Activated naive CD8-positive, alpha-beta T cell treated with anti-CD3 and anti-CD28 coated beads, Interleukin-2, amount 50 U/mL, for 16 hours (primary cell): ENCODE measurements at regions not wholly inside any gene's neighbourhood (a gene's known extent, or its start where the extent isn't known, plus 50 kb on each side); places are given as distances from the start of the nearest gene placed in this dataset.

Source experiments
- DNase-seq: peaks from one replicate; pipeline ENCODE4 v3.0.0-alpha.2; 2020; ENCODE audit warnings: low read depth, low spot score

- no peak for DNase-seq
Measured at GRCh38 chr2:239765076-239765845, 259.9 kb downstream of the NDUFA10 start.

- DNase-seq = no peak
Measured at GRCh38 chr2:239763433-239764097, 261.6 kb downstream of the NDUFA10 start.

DNA sequence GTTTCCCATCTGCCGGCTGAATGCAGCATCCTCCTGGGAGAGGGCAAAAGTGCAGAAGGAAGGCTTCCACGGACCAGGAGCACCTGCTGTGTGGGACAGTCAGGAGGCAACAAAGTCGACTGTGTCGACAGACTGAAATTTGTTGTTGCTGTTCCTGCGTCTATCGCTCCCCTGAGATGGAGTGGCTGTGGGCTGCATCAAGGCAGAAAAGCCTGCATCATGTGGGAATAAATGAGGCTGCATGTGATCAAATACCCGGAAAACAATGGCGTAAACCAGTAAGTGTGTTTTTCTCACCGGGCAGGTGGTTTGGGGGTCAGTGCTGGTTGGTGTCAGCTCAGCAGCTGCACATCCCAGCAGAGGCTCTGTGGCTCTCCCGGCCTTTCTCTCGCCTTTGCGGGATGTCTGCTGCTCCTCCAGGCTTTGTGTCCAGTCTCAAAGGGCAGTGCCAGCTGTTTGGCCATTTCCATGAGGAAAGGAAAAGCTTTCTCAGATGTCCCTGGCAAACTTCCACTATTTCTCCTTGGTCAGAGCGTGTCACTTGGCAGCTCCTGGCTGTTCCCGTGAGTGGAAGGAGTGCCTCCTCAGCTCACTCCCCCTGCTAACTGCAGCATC lies 262.4 kb downstream of the NDUFA10 start:
- no peak for DNase-seq

GRCh38 chr2:239762106-239762505 lies 263.0 kb downstream of the NDUFA10 start:
- DNase-seq = no peak

GRCh38 chr2:239760596-239760995 lies 264.5 kb downstream of the NDUFA10 start:
- no peak for DNase-seq

DNA sequence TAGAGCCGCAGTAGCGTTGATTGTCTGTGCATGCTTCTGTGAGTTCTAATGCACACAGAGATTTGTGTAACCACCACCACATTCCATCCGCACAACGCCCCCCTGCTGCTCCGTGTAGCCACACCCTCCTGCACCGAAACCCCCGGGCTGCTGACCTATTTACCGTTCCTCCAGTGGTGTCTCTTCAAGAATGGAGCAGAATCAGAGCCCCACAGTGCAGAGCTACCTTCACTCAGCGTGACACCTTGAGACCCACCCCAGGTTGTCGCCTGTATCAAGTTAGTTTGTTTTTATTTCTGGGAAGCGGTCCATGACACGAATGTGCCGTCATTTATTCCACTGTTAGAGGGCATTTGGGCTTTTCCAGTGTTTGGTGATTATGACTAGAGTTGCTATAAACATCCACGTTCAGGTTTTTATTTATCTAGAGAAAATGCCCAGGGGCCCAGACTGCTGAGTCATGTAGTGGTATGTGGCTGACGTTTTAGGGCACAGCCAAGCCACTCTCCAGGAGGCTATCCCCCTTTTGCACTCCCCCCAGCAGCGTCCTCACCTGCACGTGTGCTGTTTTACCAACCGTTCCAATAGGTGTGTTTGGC lies 266.8 kb downstream of the NDUFA10 start:
- DNase-seq = no peak

DNA sequence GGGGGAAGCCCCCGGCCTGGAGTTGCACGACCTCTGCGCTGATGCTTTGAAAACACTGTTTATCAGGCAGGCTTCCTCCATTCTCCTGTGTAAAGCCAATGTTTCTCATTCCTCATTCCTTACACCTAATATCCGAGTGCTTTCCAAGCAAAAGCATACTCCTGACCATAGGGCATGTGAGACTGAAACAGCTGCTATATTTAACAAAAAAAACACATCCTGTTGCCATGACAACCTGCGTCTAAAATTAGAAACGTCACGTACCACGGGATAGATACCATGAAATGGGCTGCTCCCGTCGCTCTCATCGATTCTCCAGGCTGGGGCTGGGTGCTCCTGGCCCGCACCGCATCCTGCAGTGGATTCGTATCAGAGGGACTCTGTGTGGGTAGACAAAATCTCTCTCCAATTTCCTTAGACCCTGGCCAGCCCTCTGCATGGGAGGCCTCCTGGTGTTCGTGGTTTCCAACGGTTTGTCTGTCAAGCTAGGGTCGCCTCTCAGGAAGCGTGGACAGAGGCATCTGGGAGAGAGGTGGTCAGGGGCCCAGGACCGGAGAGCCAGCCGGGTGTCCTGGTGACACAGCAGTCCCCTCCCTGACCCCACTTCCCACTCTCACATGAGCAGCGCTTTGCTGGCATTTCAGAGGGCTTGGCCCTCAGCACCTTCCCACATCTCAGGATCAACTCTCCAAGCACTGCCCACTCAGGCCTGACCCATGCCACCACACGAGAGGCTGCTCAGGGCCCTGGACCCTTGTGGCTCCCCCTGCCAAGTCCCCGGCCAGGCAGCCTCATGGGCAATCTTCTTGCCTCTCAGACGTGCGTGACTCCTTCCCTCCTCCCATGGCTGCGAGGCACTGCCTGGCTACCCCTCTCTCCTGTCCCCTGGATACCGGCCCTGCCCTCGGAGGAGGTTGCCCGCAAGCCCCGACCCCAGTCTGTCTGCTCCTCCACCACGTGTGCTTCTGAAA lies 268.1 kb downstream of the NDUFA10 start:
- no peak for DNase-seq

DNA sequence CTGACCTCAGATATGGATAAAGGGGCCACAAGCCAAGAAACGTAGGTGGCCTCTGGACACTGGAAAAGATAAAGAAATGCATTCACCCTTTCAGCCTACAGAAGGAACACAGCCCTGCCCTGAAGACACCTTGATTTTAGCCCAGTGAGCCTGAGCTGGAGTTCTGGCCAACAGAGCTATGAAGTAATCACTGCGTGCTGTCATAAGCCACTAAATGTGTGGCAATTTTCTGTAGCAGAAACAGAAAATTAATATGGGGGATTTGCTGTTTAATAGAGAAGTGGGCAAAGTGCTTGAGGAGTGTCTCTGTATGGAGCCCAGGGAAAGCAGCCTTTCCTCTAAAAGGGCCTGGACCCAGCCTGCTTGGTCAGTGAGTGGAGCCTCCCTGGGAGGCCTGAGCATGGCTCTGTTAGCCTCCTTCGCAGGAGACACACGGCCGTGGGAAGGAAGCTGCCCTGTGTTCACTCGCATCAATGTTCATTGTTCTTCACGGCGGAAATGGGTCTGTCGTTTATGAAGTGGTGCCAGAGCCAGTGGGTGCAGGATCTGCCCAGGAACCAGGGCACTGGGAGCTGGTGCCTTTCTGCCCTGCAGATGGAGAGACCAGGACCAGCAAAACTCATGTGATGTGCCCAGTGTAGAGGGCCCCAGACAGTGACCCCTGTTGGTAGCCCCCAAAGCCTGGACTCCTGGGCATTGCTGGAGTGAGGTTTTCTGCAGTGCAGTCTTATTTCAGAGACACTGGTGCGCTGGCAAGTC lies 268.9 kb downstream of the NDUFA10 start:
- DNase-seq = no peak

DNA sequence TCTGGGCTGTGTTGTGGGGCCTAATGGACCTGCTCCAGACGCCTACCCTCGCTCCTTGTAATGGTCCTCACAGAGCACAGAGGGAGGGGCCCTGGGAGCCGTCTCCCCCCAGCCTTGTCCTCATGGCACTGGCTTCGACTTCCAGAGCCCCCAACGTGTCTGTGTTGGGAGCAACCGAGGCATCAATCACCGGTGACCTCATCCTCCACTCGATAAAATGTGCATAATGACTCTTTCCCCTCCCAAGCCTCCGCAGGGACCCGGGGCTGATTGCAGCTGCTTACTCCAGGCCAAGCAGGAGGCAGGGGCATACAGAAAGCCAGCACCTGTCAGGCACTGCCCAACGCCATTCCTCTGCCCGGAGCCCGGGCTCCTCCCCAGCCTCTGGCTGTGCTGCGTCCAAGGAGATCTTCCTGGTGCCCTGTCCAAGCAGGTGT lies 271.7 kb downstream of the NDUFA10 start:
- DNase-seq = no peak

- no peak for DNase-seq
Measured at GRCh38 chr2:239752951-239753350, 272.2 kb downstream of the NDUFA10 start.

DNA sequence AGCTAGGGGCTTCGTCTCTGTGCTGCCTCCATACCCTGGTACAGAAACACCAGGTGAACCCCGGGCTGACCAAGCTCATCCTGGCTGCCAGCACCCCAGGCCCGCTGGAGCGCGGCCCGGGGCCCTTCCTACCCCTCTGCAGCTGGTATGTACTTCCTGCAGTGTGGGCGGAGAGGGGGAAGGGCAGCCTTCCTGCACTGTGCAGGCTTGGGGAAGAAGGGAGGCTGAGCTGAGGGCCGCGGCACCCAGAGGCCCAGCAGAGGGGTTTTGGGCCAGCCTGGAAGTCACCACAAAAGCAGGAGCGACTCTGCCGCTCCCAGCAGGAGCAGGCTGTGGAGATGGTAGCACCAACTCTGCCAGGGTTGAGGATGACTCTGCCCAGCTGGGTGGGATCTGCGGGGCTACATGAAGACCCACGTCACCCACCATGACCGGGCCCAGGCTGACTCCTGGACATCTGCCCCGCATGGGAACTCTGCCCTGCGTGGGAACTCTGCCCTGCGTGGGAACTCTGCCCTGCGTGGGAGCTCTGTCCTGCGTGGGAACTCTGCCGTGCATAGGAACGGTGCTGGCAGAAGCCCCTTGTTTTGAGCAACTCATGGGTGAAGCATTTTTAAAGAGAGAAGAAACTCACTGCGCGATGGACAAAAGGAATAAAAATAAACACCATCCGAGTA lies 273.3 kb downstream of the NDUFA10 start:
- no peak for DNase-seq

DNA sequence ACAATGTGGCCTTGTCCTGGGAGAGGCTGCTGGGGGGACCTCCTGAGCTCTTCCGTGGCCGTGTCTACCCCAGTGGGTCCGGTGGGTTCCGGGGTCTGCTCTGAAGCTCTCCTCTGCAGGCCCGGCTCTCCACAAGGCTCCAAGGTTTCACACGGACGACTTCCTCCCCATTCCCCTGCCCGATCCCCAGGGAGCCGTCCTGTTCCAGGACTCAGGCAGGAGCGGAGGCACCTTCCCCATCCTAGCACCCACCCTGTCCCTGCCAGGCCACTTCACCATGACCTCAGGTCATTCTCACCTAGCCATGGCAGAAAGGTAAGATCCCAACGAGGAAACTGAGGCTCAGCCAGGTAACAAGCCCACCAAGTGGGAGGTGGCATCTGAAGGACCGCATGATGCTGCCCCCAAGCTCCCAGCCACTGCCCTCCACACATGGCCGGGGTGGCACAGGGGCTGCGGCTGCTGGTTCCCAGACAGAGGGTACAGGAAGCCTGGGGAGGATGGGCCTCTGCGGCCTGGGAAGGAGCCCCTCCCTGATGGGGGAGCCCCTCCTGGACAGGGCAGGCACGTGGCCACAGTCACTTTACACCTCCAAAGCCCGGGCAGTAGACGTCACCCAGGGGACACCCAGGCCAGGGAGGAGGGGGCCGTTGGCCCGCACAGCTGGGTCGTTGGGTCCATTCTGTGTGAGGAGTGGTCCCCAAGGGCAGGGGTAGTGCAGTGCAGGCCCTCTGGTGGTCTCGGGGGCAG lies 274.0 kb downstream of the NDUFA10 start:
- DNase-seq = no peak

GRCh38 chr2:239750045-239750835 lies 274.9 kb downstream of the NDUFA10 start:
- no peak for DNase-seq

- DNase-seq = no peak
Measured at GRCh38 chr2:239749272-239749873, 275.8 kb downstream of the NDUFA10 start.

GRCh38 chr2:239748811-239749210 lies 276.3 kb downstream of the NDUFA10 start:
- no peak for DNase-seq

DNA sequence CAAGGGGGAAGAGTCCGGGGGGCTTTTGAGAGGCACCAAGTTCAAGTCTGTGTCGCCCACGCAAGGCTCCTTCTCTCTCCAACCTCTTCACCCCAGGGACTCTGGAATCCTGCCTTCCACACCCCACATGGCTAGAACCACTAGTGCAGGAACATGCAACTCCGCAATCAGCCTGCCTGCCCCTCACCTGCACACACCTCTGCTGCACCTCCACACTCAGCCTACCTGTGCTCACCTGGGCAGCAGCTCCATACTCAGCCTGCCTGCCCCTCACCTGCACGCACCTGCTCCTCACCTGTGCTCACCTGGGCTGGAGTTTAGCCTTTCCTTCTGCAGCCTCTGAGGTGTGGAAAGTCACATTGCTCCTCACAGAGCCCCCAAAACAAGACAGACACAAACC lies 277.4 kb downstream of the NDUFA10 start:
- no peak for DNase-seq

DNA sequence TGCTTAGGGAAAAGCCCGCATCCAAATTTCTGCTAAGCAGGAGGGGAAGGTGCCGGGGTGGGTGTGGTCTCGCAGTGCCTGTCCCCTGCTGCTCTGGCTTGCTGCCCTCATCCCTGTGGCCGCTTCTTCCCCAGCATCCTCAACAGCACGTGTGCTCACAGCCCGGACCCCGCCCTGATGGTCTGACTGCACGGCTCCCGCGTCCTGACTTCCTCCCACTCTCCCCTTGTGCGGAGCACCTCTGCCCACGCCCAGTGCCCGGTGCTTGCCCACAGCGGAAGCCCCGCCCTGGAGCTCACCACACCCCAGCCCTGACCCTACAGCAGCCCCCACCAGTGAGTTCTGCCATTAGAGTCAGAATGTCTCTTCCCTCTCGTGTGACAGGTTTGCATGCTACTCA lies 277.9 kb downstream of the NDUFA10 start:
- no peak for DNase-seq
